NCI-H2081 treated with DMSO at 0.1 percent for 48 hours (cell line): ENCODE measurements at regions not wholly inside any gene's neighbourhood (a gene's known extent, or its start where the extent isn't known, plus 50 kb on each side); places are given as distances from the start of the nearest gene placed in this dataset.
A peak's percentile ranks its signal among the peaks of the same experiment; 100 is the strongest.

ENCODE experiments used
- DNase-seq: peaks from one replicate; lab custom pipeline; 2025; lab: John Stamatoyannopoulos, UW

GRCh38 chr4:31482691-31483090, 762.5 kb downstream of the PCDH7 start:
- no peak for DNase-seq

- peak; percentile 84 for DNase-seq
Measured at GRCh38 chr4:31499216-31499615, 779.0 kb downstream of the PCDH7 start.

- DNase-seq, result no peak
Measured at GRCh38 chr4:31516520-31516919, 796.4 kb downstream of the PCDH7 start.

- no peak for DNase-seq
Measured at GRCh38 chr4:31518796-31519250, 798.7 kb downstream of the PCDH7 start.

GRCh38 chr4:31530555-31530954, 810.4 kb downstream of the PCDH7 start:
- no peak for DNase-seq

GRCh38 chr4:31538877-31539276, 818.7 kb downstream of the PCDH7 start:
- no peak for DNase-seq

GRCh38 chr4:31539284-31540069, 819.3 kb downstream of the PCDH7 start:
- DNase-seq, result no peak

GRCh38 chr4:31545330-31545729, 825.2 kb downstream of the PCDH7 start:
- DNase-seq, result no peak

GRCh38 chr4:31545755-31546154, 825.6 kb downstream of the PCDH7 start:
- DNase-seq, result no peak

- DNase-seq, result no peak
Measured at GRCh38 chr4:31548021-31548420, 827.9 kb downstream of the PCDH7 start.

GRCh38 chr4:31548823-31549222, 828.7 kb downstream of the PCDH7 start:
- no peak for DNase-seq

GRCh38 chr4:31549256-31549655, 829.1 kb downstream of the PCDH7 start:
- DNase-seq, result no peak

- no peak for DNase-seq
Measured at GRCh38 chr4:31557437-31557836, 837.3 kb downstream of the PCDH7 start.

GRCh38 chr4:31573554-31573953, 853.4 kb downstream of the PCDH7 start:
- no peak for DNase-seq

- no peak for DNase-seq
Measured at GRCh38 chr4:31575504-31575903, 855.3 kb downstream of the PCDH7 start.

GRCh38 chr4:31580843-31581242, 860.7 kb downstream of the PCDH7 start:
- no peak for DNase-seq

- DNase-seq, result no peak
Measured at GRCh38 chr4:31585503-31585902, 865.3 kb downstream of the PCDH7 start.

GRCh38 chr4:31592293-31592692, 872.1 kb downstream of the PCDH7 start:
- DNase-seq, result no peak

- DNase-seq, result no peak
Measured at GRCh38 chr4:31595496-31595895, 875.3 kb downstream of the PCDH7 start.

- no peak for DNase-seq
Measured at GRCh38 chr4:31598639-31599038, 878.5 kb downstream of the PCDH7 start.

- DNase-seq, result no peak
Measured at GRCh38 chr4:31601793-31602192, 881.6 kb downstream of the PCDH7 start.

GRCh38 chr4:31613946-31614623, 893.9 kb downstream of the PCDH7 start:
- DNase-seq, result no peak

GRCh38 chr4:31617667-31618066, 897.5 kb downstream of the PCDH7 start:
- no peak for DNase-seq

GRCh38 chr4:31620476-31620875, 900.3 kb downstream of the PCDH7 start:
- no peak for DNase-seq
